Bronchial epithelial cell (primary cell): ENCODE measurements at regions not wholly inside any gene's neighbourhood (a gene's known extent, or its start where the extent isn't known, plus 50 kb on each side); places are given as distances from the start of the nearest gene placed in this dataset.

ENCODE experiments used
- DNase-seq: peaks from one replicate; pipeline ENCODE4 v3.0.0-alpha.2; 2010; ENCODE audit warnings: low read depth
- FAIRE-seq: peaks from 2 replicates; lab custom pipeline; 2011; peaks lifted over from hg19 to GRCh38; lab: Jason Lieb, UNC
- H3K27me3 ChIP-seq: 2 replicates; pipeline ENCODE4 v1.5.1; 2011; ENCODE audit warnings: low read length; ENCODE audit not compliant: control insufficient read depth, insufficient read depth
- H3K36me3 ChIP-seq: 2 replicates; pipeline ENCODE4 v1.5.1; 2011; ENCODE audit warnings: low read length; ENCODE audit not compliant: control insufficient read depth, insufficient read depth
- H3K4me3 ChIP-seq: 2 replicates; pipeline ENCODE4 v1.5.1; 2011; ENCODE audit warnings: mild to moderate bottlenecking, low read depth, low read length, control low read depth
- TF ChIP-seq, protein P1 (sequence below): IDR thresholded peaks from 2 replicates; pipeline ENCODE4 v1.5.1; 2011; ENCODE audit warnings: mild to moderate bottlenecking, moderate library complexity, low read length, control low read depth, inconsistent platforms; ENCODE audit not compliant: insufficient read depth, severe bottlenecking

DNA sequence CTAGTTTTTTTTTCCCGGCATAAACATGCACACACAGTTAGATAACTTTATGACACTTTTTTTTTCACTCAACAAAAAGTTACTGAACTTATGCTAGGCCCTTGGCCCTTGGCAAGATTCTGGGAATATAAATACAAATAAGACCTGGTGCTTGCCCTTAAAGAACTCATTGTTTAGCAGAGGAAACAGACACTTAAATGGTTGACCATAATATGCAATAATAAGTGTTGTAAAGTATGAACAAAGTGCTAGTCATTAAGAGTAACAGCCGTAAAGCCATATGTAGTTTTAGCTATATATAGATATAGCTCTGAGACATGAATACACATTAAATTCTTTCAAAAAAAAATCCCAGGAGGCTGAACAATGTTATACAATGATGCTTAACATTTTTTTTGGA, 198.3 kb downstream of the CYYR1 start:
- no peak for FAIRE-seq
- TF ChIP-seq, protein P1, sequence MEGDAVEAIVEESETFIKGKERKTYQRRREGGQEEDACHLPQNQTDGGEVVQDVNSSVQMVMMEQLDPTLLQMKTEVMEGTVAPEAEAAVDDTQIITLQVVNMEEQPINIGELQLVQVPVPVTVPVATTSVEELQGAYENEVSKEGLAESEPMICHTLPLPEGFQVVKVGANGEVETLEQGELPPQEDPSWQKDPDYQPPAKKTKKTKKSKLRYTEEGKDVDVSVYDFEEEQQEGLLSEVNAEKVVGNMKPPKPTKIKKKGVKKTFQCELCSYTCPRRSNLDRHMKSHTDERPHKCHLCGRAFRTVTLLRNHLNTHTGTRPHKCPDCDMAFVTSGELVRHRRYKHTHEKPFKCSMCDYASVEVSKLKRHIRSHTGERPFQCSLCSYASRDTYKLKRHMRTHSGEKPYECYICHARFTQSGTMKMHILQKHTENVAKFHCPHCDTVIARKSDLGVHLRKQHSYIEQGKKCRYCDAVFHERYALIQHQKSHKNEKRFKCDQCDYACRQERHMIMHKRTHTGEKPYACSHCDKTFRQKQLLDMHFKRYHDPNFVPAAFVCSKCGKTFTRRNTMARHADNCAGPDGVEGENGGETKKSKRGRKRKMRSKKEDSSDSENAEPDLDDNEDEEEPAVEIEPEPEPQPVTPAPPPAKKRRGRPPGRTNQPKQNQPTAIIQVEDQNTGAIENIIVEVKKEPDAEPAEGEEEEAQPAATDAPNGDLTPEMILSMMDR, result no peak
- Histone ChIP-seq H3K36me3 (no peaks in the 10 kb centered on the region), H3K27me3 (no peaks in the 10 kb centered on the region), H3K4me3 (no peak overlapping the region)
- no peak for DNase-seq

DNA sequence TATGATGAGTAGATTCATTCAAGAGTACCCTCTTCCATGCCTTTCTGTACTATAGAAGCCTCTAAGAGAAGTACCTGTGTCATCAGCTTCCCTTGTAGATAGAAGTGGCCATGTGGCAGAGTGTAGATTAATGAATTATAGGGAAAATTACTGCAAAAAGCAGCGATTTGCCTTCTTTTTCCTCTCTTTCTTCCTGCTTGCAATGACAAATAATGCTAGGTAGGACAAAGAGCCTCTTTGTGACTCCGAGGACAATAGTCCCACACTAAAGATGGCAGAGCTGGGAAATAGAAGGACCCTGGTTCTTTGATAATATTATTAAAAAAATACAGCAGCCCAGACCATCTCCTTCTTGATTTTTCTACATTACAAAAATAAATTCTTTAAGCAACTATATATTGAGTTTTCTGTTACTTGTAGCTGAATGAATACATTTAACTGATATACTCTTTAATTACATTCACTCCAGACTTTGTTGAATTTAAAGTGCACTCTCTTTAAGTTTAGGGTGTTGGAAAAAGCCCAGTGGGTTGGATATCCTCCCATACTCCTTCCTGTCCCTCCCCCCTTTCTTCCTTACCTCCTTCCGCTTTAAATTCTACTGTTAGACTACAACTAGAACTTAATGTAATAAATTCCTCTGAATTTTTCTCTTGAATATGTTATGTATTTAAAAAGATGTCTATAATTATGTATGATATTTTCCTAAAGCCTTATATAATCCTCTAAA, 198.2 kb upstream of the APP start:
- no peaks in the 10 kb centered on the region for H3K36me3 ChIP-seq
- DNase-seq (no peak), FAIRE-seq (no peak)
- no peaks in the 10 kb centered on the region for H3K27me3 ChIP-seq
- no peak overlapping the region for H3K4me3 ChIP-seq
- TF ChIP-seq, protein P1, result no peak

DNA sequence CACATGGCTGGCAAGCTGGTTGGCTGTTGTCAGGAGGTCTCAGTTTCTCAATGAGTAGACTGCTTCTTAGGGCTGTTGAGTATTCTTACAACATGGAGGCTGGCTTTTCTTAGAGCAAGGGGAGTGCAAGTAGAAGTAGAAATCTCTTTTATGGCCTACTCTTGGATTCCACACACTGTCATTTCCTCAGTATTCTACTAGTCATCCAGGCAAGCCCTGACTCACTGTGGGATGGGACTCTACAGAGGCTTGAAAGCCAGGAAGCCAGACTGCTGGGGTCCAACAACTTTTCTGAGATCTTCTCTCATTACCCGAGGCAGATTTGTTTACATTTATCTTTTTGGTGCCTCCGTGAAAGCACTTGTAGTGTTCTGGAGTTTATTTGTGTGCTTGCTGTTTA, 196.2 kb upstream of the APP start:
- no peak overlapping the region for H3K4me3 ChIP-seq
- FAIRE-seq, result no peak
- no peaks in the 10 kb centered on the region for H3K36me3 ChIP-seq

DNA sequence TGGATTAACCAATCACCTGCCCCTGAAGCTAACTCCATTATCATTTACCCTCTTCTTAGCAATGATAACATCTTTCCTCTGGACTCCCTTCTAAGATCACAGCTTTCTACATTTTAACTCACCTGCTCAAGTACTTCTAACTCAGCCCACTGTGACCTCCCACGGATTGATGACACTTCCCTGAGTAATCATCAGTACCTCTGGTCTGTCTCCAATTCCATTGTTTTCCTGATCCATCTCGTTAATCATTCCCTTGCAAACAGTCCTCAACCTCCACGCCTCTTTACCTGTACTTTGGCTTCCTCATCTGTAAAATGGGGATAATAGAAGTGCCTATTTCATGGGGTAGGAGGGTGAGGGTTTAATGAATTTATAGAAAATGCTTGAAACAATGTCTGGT, 195.3 kb upstream of the APP start:
- Histone ChIP-seq H3K27me3 (no peaks in the 10 kb centered on the region), H3K4me3 (no peak overlapping the region), H3K36me3 (no peaks in the 10 kb centered on the region)
- DNase-seq, result peak; percentile 87
- TF ChIP-seq, protein P1, result no peak
- FAIRE-seq, result no peak

More for the DNA sequence above, 196.2 kb upstream of the APP start:
- no peaks in the 10 kb centered on the region for H3K27me3 ChIP-seq
- DNase-seq, result peak; percentile 76
- TF ChIP-seq, protein P1, result no peak

DNA sequence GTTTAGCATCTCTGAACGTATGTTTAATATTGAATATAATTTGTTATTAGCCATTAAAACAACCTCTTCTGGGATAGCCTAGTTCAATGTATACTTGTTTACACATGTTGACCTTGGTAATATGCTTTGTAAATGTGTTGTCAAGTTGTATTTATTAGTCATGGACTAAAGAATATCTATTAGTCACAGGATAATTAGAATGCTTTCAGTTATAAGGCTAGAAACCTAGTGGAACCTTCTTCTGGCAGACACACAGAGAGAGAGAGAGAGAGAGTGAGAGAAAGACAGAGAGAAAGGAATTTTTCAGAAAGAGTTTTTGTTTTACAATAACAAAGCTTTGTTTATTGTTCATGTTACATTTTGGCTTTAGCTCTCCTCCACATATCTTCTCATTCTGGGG, 181.1 kb upstream of the APP start:
- Histone ChIP-seq H3K4me3 (no peak overlapping the region), H3K36me3 (no peaks in the 10 kb centered on the region), H3K27me3 (no peaks in the 10 kb centered on the region)
- TF ChIP-seq, protein P1, result no peak
- FAIRE-seq (no peak), DNase-seq (peak; percentile 93)

DNA sequence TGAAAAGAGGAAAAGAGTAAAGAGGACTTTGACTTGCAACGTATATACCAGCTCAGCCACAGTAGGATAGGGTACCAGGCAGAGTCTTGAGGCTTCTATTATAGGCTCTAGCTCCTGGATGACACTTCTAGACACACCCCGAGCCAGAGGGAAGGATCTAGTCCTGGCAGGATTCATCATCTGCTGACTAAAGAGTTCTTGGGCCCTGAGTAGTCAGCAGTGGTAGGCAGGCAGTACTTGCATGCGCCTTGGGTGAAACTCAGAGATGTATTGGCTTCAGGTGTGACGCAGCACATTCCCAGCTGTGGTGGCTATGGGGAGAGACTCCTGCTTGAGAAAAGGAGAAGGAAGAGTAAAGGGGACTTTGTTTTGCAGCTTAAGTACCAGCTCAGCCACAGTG, 162.3 kb upstream of the APP start:
- H3K27me3 ChIP-seq, result no peaks in the 10 kb centered on the region
- no peaks in the 10 kb centered on the region for H3K36me3 ChIP-seq
- DNase-seq (peak; percentile 85), FAIRE-seq (no peak)
- TF ChIP-seq, protein P1, result no peak
- H3K4me3 ChIP-seq, result no peak overlapping the region
